ENCODE measurements at regions not wholly inside any gene's neighbourhood (a gene's known extent, or its start where the extent isn't known, plus 50 kb on each side); places are given as distances from the start of the nearest gene placed in this dataset.

DNA sequence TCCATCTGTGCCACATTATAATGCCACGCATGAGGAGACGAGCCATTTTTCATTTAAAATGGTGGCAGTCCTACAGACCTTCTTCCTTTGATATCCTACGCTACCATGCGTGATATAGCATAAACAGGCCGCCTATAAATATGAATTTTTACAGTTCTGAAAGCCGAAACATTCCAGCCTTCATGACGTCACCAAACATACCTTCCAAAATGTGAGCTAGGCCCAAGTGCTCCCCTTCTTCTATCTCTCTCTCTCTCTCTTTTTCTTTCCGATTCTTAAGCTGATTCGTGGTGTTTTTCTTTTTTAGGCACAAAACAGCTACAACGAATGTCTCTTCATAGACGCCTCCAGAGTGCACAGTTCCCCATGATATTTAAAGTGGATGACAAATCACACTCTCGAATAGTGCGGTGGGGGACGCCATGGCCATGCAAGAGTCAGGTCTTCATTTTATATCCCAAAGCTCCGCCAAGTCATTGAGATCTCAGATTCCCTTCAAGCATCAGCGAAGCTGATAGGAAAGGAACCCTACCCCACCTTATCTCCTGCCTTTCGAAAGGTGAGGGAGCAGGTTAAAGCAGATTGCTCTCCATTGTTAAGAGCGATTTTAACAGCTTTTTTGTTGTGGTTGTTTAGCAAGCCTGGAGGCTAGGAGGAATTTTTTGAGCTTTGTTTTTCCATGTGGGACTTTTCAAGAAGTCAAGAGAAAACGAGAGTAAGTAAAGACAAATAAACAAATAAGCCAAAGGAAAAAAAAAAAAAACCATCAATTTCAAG is 436.3 kb downstream of the CMPK2 start:
- Mint-ChIP-seq H3K4me1 (ENCODE audit: unreplicated experiment) (no peaks in the 10 kb centered on the region), H3K27me3 (ENCODE audit: unreplicated experiment) (no peaks in the 10 kb centered on the region), H3K27ac (ENCODE audit: unreplicated experiment) (no peak overlapping the region), H3K9me3 (ENCODE audit: unreplicated experiment) (peaks cover 10% of the 10 kb centered on the region), H3K4me3 (ENCODE audit: unreplicated experiment) (no peak overlapping the region), H3K36me3 (ENCODE audit: unreplicated experiment) (no peaks in the 10 kb centered on the region)
- DNase-seq (ENCODE audit: extremely low spot score, unreplicated experiment): no peak
- TF ChIP-seq, protein P1, sequence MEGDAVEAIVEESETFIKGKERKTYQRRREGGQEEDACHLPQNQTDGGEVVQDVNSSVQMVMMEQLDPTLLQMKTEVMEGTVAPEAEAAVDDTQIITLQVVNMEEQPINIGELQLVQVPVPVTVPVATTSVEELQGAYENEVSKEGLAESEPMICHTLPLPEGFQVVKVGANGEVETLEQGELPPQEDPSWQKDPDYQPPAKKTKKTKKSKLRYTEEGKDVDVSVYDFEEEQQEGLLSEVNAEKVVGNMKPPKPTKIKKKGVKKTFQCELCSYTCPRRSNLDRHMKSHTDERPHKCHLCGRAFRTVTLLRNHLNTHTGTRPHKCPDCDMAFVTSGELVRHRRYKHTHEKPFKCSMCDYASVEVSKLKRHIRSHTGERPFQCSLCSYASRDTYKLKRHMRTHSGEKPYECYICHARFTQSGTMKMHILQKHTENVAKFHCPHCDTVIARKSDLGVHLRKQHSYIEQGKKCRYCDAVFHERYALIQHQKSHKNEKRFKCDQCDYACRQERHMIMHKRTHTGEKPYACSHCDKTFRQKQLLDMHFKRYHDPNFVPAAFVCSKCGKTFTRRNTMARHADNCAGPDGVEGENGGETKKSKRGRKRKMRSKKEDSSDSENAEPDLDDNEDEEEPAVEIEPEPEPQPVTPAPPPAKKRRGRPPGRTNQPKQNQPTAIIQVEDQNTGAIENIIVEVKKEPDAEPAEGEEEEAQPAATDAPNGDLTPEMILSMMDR (IDR thresholded peaks at IDR 0.05): no peak

DNA sequence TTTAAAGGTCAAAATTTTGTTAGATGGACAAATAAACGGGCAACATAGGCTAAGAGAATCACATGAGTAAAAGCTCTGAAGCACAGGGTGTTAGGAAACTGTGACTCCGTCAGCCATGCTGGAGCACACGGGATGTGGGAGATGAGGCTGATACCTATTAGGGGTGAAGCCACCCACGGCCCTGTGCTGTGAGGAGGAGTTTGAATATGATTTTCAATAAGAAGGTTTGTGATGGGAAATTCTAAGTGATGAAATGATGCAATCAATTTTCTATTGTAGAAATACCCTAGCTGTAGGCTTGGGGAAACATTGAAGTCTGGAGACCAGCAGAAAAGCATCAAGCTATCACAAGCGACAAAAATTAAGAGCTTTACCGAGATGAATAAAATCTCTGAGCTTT is 431.3 kb downstream of the CMPK2 start:
- no peak overlapping the region for H3K4me3 Mint-ChIP-seq (ENCODE audit: unreplicated experiment)
- no peak for DNase-seq (ENCODE audit: extremely low spot score, unreplicated experiment)
- H3K27me3 Mint-ChIP-seq (ENCODE audit: unreplicated experiment): no peaks in the 10 kb centered on the region
- H3K9me3 Mint-ChIP-seq (ENCODE audit: unreplicated experiment): peaks cover 3% of the 10 kb centered on the region
- H3K36me3 Mint-ChIP-seq (ENCODE audit: unreplicated experiment): no peaks in the 10 kb centered on the region
- H3K4me1 Mint-ChIP-seq (ENCODE audit: unreplicated experiment): no peaks in the 10 kb centered on the region
- no peak overlapping the region for H3K27ac Mint-ChIP-seq (ENCODE audit: unreplicated experiment)
- TF ChIP-seq, protein P1 (IDR thresholded peaks at IDR 0.05): no peak

DNA sequence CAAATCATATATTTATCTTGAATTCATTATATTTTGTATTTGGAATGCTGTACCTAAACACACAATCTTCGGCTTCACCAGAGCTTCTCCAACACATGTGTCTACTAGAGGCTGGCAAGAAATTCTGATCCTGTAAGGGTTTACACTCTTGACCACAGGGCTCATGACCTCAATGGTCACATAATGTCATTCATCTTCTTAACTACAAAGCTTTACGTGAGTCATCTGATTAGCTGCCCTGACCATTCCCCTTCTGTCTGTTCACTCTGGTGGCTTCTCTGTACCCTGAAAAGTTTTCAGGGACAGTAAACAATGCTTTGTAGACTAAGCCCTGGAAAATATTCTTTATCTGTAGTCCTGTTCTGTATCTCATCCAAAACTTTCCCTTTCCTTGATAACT is 423.9 kb downstream of the CMPK2 start:
- TF ChIP-seq, protein P1 (IDR thresholded peaks at IDR 0.05): no peak
- H3K36me3 Mint-ChIP-seq (ENCODE audit: unreplicated experiment): no peaks in the 10 kb centered on the region
- no peak overlapping the region for H3K4me3 Mint-ChIP-seq (ENCODE audit: unreplicated experiment)
- H3K9me3 Mint-ChIP-seq (ENCODE audit: unreplicated experiment): peaks cover 4% of the 10 kb centered on the region
- no peaks in the 10 kb centered on the region for H3K4me1 Mint-ChIP-seq (ENCODE audit: unreplicated experiment)
- DNase-seq (ENCODE audit: extremely low spot score, unreplicated experiment): no peak
- H3K27ac Mint-ChIP-seq (ENCODE audit: unreplicated experiment): no peak overlapping the region
- no peaks in the 10 kb centered on the region for H3K27me3 Mint-ChIP-seq (ENCODE audit: unreplicated experiment)

DNA sequence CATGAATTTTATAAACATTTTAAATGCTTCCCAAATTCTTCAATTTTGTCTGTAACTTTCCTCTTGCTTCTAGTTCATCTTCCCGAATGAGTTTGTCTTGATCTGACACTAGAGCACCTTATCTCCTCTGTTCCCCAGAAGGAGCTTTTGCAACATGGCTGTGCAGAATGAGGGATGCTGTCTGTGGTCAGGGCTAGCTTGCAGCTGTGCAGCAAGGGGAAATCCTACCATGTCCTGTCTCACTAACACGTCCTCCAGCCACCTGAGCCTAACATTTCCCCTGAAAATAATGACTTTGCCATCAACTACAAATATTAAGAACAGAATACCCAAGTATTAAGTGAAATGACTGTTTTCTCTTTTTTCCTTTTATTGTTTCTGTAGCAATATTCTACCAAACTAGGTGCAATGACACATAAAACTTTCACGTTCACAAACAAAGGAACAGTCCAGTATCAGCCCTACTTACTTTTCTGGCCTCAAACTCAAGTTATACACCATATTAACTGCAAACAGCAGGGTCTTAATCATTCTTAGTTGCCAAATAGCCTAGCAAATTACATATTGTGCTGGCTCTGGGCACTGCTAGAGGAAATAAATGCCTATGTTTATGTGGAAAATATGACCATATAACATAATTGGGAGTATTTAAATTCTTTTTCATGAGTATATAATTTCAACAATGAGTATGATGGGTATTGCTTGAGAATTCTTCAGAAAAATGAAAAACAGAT is 423.3 kb downstream of the CMPK2 start:
- H3K27me3 Mint-ChIP-seq (ENCODE audit: unreplicated experiment): no peaks in the 10 kb centered on the region
- no peaks in the 10 kb centered on the region for H3K36me3 Mint-ChIP-seq (ENCODE audit: unreplicated experiment)
- TF ChIP-seq, protein P1 (IDR thresholded peaks at IDR 0.05): no peak
- no peak overlapping the region for H3K27ac Mint-ChIP-seq (ENCODE audit: unreplicated experiment)
- peaks cover 4% of the 10 kb centered on the region for H3K9me3 Mint-ChIP-seq (ENCODE audit: unreplicated experiment)
- H3K4me3 Mint-ChIP-seq (ENCODE audit: unreplicated experiment): no peak overlapping the region
- DNase-seq (ENCODE audit: extremely low spot score, unreplicated experiment): no peak
- no peaks in the 10 kb centered on the region for H3K4me1 Mint-ChIP-seq (ENCODE audit: unreplicated experiment)

DNA sequence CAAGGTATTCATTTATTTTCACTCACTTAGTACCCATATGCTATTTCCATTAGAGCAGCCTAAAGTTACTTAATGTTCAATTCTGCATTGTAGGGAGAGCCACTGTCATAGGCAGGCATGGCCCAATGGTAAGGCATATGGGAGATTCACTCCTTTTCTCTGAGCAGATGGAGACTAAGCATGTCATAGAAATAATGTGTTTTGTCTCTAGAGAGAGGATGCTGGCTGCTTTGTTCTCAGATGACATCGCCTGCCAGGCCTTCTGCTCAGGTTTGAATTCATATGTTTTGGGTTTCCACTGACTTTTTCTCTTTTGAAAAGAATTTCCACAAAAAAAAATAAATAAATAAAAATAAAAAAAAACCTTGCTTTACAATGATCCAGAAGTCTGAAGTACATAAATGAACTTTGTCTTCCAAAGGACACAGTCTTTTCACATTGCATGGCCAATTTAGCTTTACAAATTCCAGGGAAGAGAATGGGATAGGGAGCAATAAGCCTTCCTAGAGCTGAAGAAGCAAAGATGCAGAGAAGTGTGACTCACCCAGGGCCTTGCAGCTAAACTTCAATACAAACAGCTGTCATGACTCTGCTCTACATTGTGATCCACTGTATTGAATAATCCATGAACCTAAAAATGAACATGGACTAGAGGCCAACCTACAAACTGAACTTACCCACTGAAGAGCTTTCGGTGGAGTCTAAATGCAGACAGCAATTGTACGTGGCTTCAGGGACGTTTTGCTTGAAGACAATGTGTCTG is 422.5 kb downstream of the CMPK2 start:
- H3K4me3 Mint-ChIP-seq (ENCODE audit: unreplicated experiment): no peak overlapping the region
- no peaks in the 10 kb centered on the region for H3K4me1 Mint-ChIP-seq (ENCODE audit: unreplicated experiment)
- peaks cover 4% of the 10 kb centered on the region for H3K9me3 Mint-ChIP-seq (ENCODE audit: unreplicated experiment)
- H3K27ac Mint-ChIP-seq (ENCODE audit: unreplicated experiment): no peak overlapping the region
- TF ChIP-seq, protein P1 (IDR thresholded peaks at IDR 0.05): no peak
- no peaks in the 10 kb centered on the region for H3K36me3 Mint-ChIP-seq (ENCODE audit: unreplicated experiment)
- no peaks in the 10 kb centered on the region for H3K27me3 Mint-ChIP-seq (ENCODE audit: unreplicated experiment)
- no peak for DNase-seq (ENCODE audit: extremely low spot score, unreplicated experiment)

All from osteocyte (in vitro differentiated cells).